ENCODE measurements at regions not wholly inside any gene's neighbourhood (a gene's known extent, or its start where the extent isn't known, plus 50 kb on each side); places are given as distances from the start of the nearest gene placed in this dataset.

GRCh38 chr5:138666226-138666742, 86.9 kb upstream of the CTNNA1 start:
- no peak for DNase-seq (ENCODE audit: low read depth in 4 of 4, low spot score in 3 of 4)

- DNase-seq (ENCODE audit: low read depth in 4 of 4, low spot score in 3 of 4): no peak
Measured at GRCh38 chr5:138665261-138665660, 88.0 kb upstream of the CTNNA1 start.

- no peak for DNase-seq (ENCODE audit: low read depth in 4 of 4, low spot score in 3 of 4)
Measured at GRCh38 chr5:138664276-138664943, 88.8 kb upstream of the CTNNA1 start.

GRCh38 chr5:138663561-138663960, 88.4 kb upstream of the HSPA9 start:
- DNase-seq (ENCODE audit: low read depth in 4 of 4, low spot score in 3 of 4): no peak

- no peak for DNase-seq (ENCODE audit: low read depth in 4 of 4, low spot score in 3 of 4)
Measured at GRCh38 chr5:138663009-138663408, 87.8 kb upstream of the HSPA9 start.

- DNase-seq (ENCODE audit: low read depth in 4 of 4, low spot score in 3 of 4): no peak
Measured at GRCh38 chr5:138662599-138662998, 87.4 kb upstream of the HSPA9 start.

- DNase-seq (ENCODE audit: low read depth in 4 of 4, low spot score in 3 of 4): no peak
Measured at GRCh38 chr5:138661991-138662434, 86.8 kb upstream of the HSPA9 start.

GRCh38 chr5:138661291-138661960, 86.2 kb upstream of the HSPA9 start:
- DNase-seq (ENCODE audit: low read depth in 4 of 4, low spot score in 3 of 4): no peak

GRCh38 chr5:138660051-138660572, 84.9 kb upstream of the HSPA9 start:
- no peak for DNase-seq (ENCODE audit: low read depth in 4 of 4, low spot score in 3 of 4)

GRCh38 chr5:138659561-138659960, 84.4 kb upstream of the HSPA9 start:
- no peak for DNase-seq (ENCODE audit: low read depth in 4 of 4, low spot score in 3 of 4)

GRCh38 chr5:138659121-138659520, 83.9 kb upstream of the HSPA9 start:
- DNase-seq (ENCODE audit: low read depth in 4 of 4, low spot score in 3 of 4): no peak

GRCh38 chr5:138658676-138659075, 83.5 kb upstream of the HSPA9 start:
- DNase-seq (ENCODE audit: low read depth in 4 of 4, low spot score in 3 of 4): no peak

- DNase-seq (ENCODE audit: low read depth in 4 of 4, low spot score in 3 of 4): no peak
Measured at GRCh38 chr5:138657360-138657759, 82.2 kb upstream of the HSPA9 start.

- no peak for DNase-seq (ENCODE audit: low read depth in 4 of 4, low spot score in 3 of 4)
Measured at GRCh38 chr5:138656916-138657315, 81.7 kb upstream of the HSPA9 start.

GRCh38 chr5:138655530-138656190, 80.5 kb upstream of the HSPA9 start:
- no peak for DNase-seq (ENCODE audit: low read depth in 4 of 4, low spot score in 3 of 4)

GRCh38 chr5:138654281-138654867, 79.2 kb upstream of the HSPA9 start:
- no peak for DNase-seq (ENCODE audit: low read depth in 4 of 4, low spot score in 3 of 4)

- no peak for DNase-seq (ENCODE audit: low read depth in 4 of 4, low spot score in 3 of 4)
Measured at GRCh38 chr5:138653502-138653901, 78.3 kb upstream of the HSPA9 start.

- no peak for DNase-seq (ENCODE audit: low read depth in 4 of 4, low spot score in 3 of 4)
Measured at GRCh38 chr5:138651767-138652117, 76.5 kb upstream of the HSPA9 start.

GRCh38 chr5:138651058-138651766, 76.0 kb upstream of the HSPA9 start:
- DNase-seq (ENCODE audit: low read depth in 4 of 4, low spot score in 3 of 4): no peak

- DNase-seq (ENCODE audit: low read depth in 4 of 4, low spot score in 3 of 4): no peak
Measured at GRCh38 chr5:138650196-138650595, 75.0 kb upstream of the HSPA9 start.

GRCh38 chr5:138649775-138650174, 74.6 kb upstream of the HSPA9 start:
- no peak for DNase-seq (ENCODE audit: low read depth in 4 of 4, low spot score in 3 of 4)
